COR-L47 (cell line): ENCODE measurements at regions not wholly inside any gene's neighbourhood (a gene's known extent, or its start where the extent isn't known, plus 50 kb on each side); places are given as distances from the start of the nearest gene placed in this dataset.

Source experiments
- DNase-seq: peaks from one replicate; lab custom pipeline; 2025; lab: John Stamatoyannopoulos, UW

DNA sequence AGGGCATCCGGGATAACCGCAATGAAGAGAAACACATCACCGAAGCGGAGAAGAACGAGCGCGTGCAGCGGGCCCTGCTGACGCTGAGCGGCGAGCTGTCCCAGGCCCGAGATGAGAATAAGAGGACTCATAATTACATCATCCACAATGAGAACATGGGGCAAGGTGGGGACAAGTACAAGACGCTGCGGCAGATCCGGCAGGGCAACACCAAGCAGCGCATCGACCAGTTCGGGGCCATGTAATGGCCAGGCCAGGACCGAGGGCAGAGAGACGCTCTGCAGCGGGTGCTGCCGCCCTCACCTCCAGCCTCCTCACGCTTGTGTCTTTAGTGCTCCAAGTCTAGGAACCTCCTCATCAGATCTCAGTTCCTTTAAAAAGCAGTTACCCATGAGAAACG is 863.7 kb upstream of the ALCAM start:
- DNase-seq, result no peak

DNA sequence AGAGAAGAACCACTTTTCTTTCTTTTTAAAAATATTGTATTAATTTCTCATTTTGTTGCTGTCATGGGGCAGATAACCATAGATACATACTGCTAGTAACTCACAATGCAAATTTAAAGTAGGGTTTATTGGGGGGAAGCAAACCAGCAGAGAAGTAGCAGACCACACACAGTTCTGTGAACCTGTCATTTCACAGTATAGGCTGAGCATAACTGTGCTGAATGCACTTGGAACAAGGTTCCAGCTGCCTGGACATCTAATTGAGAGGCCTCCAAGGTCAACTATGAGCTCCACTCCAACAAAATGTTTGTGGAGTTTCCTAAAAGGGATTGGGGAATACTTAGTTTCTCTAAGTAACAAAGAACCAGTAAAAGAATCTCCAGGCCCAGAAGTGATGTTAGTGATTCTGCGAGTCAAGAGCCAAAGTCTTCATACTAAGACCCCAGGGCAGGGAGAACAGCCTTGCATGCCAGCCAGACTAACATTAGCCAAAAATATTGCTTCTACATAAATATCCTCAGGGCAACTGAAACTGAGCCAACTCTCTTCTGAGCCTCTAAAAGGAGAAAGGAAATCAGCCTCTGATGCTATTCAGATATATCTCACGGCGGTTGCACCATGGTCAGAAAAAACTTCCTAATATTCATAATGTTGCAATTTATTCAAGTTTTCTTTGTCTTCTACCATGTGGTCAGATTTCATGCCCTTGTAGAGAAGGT is 856.4 kb upstream of the ALCAM start:
- no peak for DNase-seq

DNA sequence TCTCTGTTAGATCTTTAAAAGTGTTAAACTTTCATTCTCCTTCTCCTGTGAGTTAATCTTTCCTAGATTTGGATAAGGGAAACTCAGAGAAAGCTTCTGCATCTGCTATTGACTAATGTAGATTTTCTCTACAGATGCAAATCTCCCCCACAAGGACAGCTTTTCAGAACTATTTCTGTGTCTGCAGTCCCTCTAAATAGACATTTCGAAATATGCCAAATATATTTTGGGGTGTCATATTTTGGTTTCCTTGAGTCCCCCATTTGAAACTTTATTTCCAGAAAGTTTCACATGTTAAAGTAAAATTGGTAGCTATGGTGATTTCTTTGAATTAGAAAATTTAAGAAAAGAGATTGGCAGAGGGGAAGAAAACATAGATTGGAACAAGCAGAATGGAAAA is 852.3 kb upstream of the ALCAM start:
- no peak for DNase-seq

DNA sequence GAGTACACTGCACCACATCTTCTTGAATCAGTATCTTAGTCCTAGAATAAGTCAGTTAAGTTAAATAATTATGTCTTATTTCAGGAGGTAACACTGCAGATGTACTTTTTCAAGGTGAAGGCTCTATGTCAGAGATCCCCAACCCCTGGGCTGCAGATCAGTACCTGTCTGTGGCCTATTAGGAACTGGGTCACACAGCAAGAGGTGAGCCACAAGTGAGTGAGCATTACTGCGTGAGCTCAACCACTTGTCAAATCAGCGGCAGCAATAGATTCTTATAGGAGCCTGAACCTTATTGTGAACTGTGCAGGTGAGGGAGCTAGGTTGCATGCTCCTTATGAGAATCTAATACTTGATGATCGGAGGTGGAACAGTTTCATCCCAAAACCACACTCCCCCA is 851.9 kb upstream of the ALCAM start:
- DNase-seq, result no peak

DNA sequence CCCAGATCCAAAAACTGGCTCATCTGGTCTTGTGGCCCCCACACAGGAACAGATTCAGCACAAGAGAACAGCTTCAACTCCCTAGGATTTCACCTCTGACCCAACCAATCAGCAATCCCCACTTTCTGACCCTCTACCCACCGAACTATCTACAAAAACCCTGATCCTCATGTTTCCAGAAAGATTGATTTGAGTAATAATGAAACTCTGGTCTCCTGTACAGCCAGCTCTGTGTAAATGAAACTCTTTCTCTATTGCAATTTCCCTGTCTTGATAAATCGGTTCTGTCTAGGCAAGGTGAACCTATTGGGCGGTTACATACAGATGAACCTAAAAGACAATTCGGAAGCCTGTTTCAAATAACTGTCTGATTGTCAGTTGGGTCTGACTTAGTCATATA is 847.6 kb upstream of the ALCAM start:
- no peak for DNase-seq

DNA sequence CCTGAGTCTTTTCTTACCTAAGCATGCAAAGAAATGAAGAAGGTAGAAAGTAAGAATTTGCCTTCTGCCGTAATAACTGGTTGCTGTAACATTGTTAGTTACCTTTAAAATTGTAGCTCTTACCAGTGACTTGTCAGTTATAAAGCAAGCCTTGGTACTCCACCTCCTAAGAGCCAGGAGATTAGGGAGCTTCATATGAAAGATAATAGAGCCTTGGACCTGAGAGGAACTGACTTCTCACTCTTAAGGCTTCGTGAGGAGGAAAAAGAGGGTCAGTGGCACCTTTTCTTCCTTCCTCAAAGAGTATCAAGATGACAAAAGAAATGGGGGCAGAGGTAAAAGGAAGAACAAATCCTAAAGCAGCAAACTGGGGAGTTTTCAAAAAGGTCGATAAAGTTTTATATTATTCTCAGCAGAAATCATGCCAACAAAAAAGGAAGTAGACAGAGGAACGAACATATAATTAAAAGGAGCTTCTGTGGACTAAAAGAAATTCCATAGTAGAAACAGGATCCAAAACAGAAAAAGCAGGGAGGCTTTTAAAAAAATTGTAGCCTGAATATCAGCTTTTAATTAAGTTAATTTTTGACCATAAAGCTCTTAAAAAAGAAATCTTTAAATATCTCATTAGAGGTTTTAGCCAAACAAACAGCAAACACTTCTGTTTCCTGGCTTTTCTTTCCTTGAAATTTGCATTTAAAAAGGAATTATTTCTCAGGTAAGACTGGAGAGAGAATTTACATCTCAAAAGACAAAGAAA is 847.1 kb upstream of the ALCAM start:
- no peak for DNase-seq

DNA sequence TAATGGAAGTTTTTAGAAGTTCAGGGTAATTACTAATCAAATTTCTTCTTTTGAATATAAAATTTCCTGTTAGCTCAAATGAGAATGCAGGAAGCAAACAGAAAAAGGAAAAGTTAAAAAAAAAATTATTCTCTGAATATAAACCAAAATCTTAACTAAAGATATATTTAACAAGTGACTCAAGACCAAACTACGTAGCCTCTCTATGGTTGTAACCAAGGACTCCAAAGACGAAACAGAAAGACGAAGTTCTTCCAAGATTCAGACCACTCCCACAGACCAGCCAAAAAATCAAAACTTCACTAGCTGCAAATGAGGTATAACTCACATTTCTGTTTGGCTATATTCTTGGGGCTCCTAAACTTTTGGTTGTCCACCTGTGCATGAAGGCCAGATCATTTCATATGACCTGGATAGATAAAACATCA is 846.5 kb upstream of the ALCAM start:
- DNase-seq, result no peak

DNA sequence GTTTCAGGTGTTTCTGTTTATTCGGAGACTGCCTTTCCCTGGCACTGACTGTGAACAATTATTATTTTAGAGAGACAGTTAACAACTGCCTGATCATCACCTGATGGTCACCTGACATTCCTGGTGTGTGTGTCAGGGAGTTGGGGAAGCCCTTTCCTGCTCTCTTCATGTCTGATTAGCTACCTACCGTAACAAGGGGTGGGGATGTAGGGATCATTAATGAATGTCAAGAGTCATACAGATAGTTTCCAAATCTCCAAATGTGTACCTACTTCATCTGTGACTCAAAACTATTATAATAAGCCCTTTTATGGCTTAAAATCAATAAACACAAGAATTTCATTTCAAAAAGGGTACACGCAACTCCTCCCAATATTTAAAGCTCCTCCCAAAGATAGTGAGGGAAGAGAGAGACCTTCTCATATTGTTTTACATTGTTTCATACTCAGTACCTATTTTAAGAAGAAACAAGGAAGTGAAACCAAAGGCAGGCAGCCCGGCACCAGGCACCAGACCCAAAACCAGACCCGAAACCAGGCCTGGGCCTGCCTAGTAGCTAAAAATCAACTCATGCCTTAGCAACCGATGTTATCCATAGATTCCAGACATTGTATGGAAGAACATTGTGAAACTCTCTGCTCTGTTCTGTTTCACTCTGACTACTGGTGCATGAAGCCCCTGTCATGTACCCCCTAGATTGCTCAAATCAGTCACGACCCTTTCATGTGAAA is 844.9 kb upstream of the ALCAM start:
- no peak for DNase-seq

DNA sequence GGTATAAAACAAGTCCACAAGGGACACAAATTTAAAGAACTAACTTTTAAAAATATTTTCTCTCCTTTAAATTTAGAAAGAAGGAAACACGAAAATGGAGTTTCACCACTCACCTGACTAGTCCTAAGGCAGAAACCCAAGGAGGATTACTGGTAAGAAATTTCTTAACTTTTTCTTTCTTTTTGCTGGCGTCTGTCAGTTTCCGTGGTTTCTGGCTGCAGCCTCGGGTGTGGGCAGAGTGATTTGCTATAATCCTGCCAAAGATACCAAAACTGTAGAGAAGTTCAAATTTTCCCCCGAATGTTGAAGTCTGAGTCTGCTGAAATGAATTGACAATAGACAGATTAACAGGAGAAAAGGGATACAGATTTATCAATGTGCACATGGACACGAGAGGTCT is 843.6 kb upstream of the ALCAM start:
- no peak for DNase-seq

DNA sequence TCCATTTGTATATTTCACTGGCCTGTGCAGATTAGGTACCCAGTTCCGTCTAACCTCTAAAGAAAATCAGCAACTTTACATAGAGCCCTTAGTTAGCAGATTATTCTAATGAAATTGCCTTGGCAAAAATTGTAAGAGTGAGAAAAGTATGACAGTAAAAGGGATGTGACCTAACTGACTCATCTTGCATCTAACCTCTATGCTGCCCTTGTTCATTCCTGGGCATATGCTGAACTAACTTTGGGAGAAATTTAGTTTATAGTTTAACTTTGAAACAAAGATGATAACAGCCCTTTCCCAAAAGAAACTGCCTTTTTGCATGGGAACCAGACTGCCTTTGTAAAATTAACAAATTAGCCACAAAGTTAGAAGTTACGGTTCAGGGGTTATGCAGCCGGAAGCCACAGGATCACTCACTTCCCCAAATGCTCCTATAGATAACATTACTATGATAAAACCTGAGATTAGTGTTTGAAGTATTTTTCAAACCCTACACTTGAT is 839.8 kb upstream of the ALCAM start:
- DNase-seq, result no peak

DNA sequence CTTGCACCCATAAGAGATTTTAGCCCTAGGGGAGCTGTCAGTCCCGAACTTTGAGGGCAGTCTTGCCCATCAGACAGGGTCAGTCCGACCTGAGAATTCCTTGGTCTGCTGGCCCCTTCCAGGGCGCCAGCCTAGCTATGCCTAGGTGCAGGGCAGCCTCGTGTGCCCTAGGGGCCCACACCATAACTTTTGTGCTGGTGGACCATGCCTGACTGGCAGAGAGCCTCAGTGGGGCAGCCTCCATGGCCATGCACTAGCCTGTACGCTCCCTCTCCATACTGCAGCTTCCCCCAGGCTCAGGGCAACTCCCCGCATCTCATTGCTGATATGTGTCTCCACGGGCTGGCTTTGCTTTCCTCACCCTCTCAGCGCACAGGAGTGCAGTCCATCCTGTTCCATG is 835.8 kb upstream of the ALCAM start:
- DNase-seq, result no peak

DNA sequence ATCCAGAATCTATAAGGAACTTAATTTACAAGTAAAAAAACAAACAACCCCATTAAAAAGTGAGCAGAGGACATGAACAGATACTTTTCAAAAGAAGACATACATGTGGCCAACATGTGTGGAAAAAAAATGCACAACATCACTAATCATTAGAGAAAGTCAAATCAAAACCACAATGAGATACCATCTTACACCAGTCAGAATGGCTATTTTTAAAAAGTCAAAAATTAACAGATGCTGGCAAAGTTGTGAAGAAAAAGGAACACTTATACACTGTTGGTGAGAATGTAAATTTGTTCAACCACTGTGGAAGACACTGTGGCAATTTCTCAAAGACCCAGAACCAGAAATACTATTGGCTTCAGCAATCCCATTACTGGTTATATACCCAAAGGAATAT is 830.0 kb upstream of the ALCAM start:
- DNase-seq, result no peak

DNA sequence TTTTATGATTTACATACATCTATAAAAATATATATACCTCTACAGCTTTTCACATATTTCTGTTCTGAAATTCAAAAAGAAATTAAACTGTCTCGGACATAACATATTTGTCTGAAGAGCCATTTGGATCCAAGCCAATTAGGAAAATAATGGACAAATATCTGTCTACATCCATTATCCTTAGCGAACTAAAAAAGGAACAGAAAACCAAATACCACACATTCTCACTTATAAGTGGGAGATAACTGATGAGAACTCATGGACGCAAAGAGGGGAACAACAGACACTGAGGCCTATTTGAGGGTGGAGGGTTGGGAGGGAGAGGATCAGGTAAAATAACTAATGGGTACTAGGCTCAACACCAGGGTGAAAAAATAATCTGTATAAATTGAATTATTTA is 829.4 kb upstream of the ALCAM start:
- no peak for DNase-seq

DNA sequence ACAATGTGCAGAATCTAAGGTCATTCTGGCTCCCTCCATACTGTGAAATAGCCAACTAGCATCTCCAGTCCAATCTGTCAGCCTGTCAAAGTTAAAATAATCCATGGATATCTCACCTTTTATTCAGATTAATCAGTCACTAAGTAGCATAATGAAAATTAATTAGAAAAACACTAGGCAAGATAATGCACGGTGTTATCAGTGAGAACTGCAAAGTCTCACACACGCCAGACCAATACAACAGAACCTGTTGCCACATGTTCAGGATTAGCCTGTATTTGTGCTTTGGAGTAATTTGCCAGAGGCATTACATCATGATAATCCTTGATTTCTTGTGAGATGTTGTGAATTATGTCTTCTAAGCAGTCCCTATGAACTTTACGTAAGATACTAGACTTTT is 820.4 kb upstream of the ALCAM start:
- DNase-seq, result no peak

DNA sequence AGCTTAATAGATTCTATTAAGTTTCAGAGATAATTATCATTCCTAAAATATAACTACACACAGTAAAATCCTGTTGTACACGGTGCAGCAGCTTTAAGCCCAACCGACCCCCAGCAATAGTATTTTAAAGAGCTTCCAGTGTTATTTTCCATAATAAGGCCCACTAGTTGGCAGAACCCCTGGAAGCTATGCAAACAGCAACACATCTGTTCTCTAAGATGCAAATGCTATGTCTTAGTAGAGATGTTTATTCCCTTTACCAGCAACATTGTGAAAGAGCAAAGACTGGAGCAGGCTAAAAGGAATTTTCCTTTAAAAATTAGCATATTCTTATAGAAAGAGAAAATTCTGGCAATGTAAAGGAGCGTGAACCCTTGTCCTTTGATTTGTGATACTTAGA is 819.7 kb upstream of the ALCAM start:
- DNase-seq, result no peak

DNA sequence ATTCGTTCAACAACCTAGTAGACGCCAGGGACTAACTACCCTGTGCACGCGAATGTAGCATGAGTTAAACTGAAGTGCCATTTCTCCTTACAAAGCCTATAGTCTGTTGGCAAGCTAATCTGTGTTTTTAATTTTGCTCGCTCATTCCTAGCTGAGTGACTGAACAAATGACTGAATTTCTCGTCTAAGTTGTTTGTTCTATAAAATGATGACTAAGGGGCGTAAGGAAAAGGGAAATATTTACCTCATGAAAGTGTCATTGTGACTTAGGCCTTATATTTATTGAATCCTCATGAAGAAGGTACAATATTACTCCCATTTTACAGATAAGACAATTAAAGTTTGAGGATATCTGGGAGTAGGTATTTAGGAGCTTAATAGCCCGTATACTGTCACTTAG is 818.3 kb upstream of the ALCAM start:
- DNase-seq, result no peak

DNA sequence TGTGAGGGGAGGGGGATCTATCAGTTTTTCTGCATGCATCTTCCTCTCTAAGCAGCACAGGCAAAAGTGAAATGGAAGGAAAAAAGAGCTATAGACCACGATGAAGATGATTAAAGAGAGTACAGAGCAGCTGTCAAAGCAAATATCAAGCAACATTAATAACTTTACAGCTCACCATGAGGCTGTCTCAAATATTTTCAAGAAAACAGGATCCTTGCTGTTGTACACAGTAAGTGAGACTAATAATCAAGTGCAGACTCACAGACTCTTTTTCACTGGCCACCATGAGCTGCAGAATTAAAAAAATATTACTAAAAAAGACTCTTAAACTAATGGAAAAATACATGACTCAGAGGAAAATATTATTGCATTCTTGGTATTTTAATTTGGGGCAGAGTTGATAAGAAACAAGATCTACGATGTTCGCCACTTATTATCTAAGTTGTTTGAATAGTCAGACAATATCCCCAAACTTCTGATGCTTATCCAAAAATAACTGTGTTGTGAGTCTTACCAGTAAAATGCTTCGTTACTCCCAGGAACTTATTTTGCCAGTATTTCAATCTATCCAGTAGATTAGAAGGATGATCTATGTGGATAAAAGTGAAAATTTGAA is 817.5 kb upstream of the ALCAM start:
- no peak for DNase-seq

DNA sequence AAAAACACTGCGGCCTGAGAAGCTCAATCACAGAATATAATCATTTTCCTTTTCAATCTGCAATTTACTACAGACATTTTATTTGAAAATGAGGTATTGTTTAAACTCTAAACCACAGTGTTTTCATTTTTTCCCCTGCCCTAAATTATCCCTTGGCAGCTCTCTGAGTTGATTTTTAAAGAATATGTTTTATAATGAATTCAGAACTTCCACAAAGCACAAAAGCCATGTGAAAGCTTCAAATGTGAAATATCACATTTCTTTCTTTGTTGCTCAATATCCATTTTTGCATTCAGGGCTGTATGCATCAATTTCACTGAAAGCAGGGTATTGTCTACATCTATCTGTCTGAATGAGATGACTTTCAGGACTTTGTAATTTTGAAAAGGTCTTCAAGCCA is 813.6 kb upstream of the ALCAM start:
- DNase-seq, result no peak

DNA sequence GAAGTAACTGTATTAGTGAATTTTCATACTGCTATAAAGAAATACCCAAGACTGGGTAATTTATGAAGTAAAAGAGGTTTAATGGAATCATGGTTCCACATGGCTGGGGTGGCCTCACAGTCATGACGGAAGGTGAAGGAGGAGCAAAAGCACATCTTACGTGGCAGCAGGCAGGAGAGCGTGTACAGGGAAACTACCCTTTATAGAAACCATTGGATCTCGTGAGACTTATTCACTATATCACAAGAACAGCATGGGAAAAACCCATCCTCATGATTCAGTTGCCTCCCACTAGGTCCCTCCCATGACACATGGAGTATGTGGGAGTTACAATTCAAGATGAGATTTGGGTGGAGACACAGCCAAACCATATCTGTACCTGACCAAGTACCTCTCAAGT is 812.3 kb upstream of the ALCAM start:
- DNase-seq, result no peak

DNA sequence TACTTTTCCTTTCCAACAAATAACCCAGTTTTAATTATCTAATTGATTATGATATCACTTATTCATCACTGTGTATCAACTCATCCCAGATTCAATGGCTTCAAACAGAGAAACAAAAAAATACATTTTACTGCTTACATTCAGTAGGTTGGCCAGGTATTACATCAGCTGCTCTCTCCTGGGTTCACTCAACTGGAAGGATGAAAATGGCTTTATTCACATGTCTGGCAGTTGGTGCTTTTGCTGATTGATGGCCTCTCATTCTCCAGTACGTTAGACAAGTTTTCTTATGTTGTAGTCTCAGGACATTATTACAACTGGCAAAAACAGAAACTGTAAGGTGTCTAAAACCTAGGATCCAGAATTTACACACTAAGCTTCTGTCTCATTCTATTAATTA is 811.0 kb upstream of the ALCAM start:
- no peak for DNase-seq

DNA sequence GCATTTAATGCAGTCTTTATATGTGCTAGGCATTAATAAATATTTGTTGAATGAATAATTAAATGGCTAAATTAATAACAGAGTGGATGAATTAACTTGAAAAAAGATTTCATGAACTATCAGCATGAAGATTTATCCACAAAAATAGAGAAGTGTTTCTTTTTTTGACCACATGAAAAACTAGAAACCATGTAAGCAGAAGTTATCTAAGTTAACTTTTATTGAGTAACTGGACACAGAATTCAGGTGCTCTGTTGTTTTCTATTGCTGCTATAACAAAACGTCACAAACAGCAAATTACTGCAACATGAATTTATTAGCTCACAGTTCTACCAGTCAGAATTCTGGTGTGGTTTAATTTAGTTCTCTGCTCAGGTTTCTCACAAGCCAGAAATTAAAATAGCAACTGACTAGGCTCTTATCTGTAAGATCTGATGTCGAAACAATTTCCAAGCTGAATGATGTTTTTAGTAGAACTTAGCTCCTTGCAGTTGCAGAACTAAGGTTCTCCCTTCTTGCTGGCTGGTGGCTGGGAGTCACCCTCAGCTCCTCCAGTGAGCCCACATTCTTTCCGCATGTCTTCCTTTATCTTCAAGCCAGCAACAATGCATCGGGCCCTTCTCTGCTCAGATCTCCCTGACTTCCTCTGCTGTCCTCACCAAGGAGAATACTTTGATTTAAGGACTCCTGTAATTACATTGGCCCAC is 810.2 kb upstream of the ALCAM start:
- DNase-seq, result no peak

DNA sequence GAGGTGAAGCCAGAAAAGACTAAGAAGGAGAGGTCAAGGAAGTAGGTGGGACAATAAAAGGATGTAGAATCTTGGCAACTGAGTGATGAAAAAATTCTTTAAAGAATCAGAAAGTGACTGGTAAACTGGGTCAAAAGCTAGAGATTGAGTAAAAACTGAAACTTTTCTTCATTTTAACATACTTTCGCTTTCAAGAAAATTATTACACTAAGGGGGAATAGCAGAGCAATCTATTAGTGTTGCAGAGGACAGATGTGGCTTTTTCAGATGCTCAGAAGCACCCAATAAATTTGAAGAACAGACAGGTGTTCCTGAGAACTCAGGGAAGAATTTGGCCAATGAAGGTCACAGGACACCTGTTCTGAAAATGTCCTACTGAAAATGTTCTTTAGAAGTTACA is 805.4 kb upstream of the ALCAM start:
- DNase-seq, result no peak
